Right renal cortex interstitium (tissue), 3 donors: ENCODE measurements at regions not wholly inside any gene's neighbourhood (a gene's known extent, or its start where the extent isn't known, plus 50 kb on each side); places are given as distances from the start of the nearest gene placed in this dataset.
"Not testable (repeated sequence)": the region's sequence is repeated elsewhere in the genome, so short reads cannot be mapped to it uniquely, and the experiment has no call there.

Experiments
- DNase-seq, 3 donors: peaks; one replicate each; pipeline ENCODE4 v3.0.0-alpha.2; 2013; ENCODE audit warnings: low read depth in 3 of 3, low spot score in 2 of 3

GRCh38 chr12:77232045-77232444, 166.7 kb upstream of the E2F7 start:
- DNase-seq, result no peak

- no peak for DNase-seq
These were observed 166.1 kb upstream of the E2F7 start for GRCh38 chr12:77231501-77231918.

GRCh38 chr12:77229640-77230442, 164.5 kb upstream of the E2F7 start:
- DNase-seq, result no peak

GRCh38 chr12:77228376-77228775, 163.0 kb upstream of the E2F7 start:
- no peak for DNase-seq

- no peak for DNase-seq
These were observed 161.0 kb upstream of the E2F7 start for GRCh38 chr12:77226368-77226767.

- DNase-seq, result no peak
These were observed 160.0 kb upstream of the E2F7 start for GRCh38 chr12:77225373-77225772.

- no peak for DNase-seq
These were observed 159.0 kb upstream of the E2F7 start for GRCh38 chr12:77224346-77224745.

- DNase-seq, result no peak
These were observed 157.0 kb upstream of the E2F7 start for GRCh38 chr12:77222336-77222735.

- no peak for DNase-seq
These were observed 155.2 kb upstream of the E2F7 start for GRCh38 chr12:77220586-77220985.

- no peak for DNase-seq
These were observed 152.9 kb upstream of the E2F7 start for GRCh38 chr12:77218278-77218677.

- DNase-seq, result not testable (repeated sequence)
These were observed 150.8 kb upstream of the E2F7 start for GRCh38 chr12:77216136-77216535.

GRCh38 chr12:77214136-77214535, 148.8 kb upstream of the E2F7 start:
- no peak for DNase-seq

- peak in 2 of 3 donors; percentile 1 to 5 for DNase-seq
These were observed 147.9 kb upstream of the E2F7 start for GRCh38 chr12:77213319-77213718.

- DNase-seq, result no peak
These were observed 145.4 kb upstream of the E2F7 start for GRCh38 chr12:77210724-77211123.

GRCh38 chr12:77204083-77204482, 138.7 kb upstream of the E2F7 start:
- DNase-seq, result no peak

- no peak for DNase-seq
These were observed 137.2 kb upstream of the E2F7 start for GRCh38 chr12:77202457-77203060.

- DNase-seq, result no peak
These were observed 124.6 kb upstream of the E2F7 start for GRCh38 chr12:77189901-77190416.

GRCh38 chr12:77189458-77189857, 124.1 kb upstream of the E2F7 start:
- DNase-seq, result no peak

GRCh38 chr12:77179515-77179914, 114.1 kb upstream of the E2F7 start:
- no peak for DNase-seq

GRCh38 chr12:77167801-77168200, 102.4 kb upstream of the E2F7 start:
- no peak for DNase-seq

GRCh38 chr12:77166696-77167095, 101.3 kb upstream of the E2F7 start:
- DNase-seq, result no peak
